ENCODE measurements at regions not wholly inside any gene's neighbourhood (a gene's known extent, or its start where the extent isn't known, plus 50 kb on each side); places are given as distances from the start of the nearest gene placed in this dataset.
"Not testable (repeated sequence)": the region's sequence is repeated elsewhere in the genome, so short reads cannot be mapped to it uniquely, and the experiment has no call there.

GRCh38 chr7:104956753-104957450, 57.1 kb upstream of the KMT2E start:
- Histone ChIP-seq H3K79me1 (ENCODE audit: low read length) (no peaks in the 10 kb centered on the region), H3K36me3 (ENCODE audit: control insufficient read depth in 1 of 2, insufficient read depth in 2 of 2, low read length in 2 of 2) (no peaks in the 10 kb centered on the region), H2AFZ (ENCODE audit: insufficient read depth, low read length, poor library complexity) (no peak overlapping the region), H3K79me2 (ENCODE audit: control insufficient read depth, insufficient read depth, low read length, poor library complexity) (no peaks in the 10 kb centered on the region), H3K4me2 (ENCODE audit: low read length) (no peak overlapping the region), H4K91ac (ENCODE audit: low read depth, low read length) (no peak overlapping the region), H2BK12ac (ENCODE audit: low read length) (no peak overlapping the region), H3K4ac (ENCODE audit: low read depth, low read length) (no peak overlapping the region), H3K18ac (ENCODE audit: low read length) (no peak overlapping the region), H2BK5ac (ENCODE audit: low read depth, low read length, poor library complexity) (no peak overlapping the region), H3K14ac (ENCODE audit: low read length) (no peak overlapping the region), H3K27ac (ENCODE audit: low read depth, low read length) (no peak overlapping the region), H3K9ac (ENCODE audit: low read length) (no peak overlapping the region), H2AK5ac (ENCODE audit: low read length) (no peak overlapping the region), H3K9me3 (ENCODE audit: insufficient read depth, low read depth, low read length) (no peaks in the 10 kb centered on the region), H2BK120ac (ENCODE audit: insufficient read depth, low read length, poor library complexity) (no peak overlapping the region), H3K27me3 (ENCODE audit: insufficient read depth, low read length) (no peaks in the 10 kb centered on the region), H3K4me3 (ENCODE audit: low read depth, low read length) (no peak overlapping the region), H4K12ac (ENCODE audit: low read depth, low read length) (no peak overlapping the region), H4K8ac (ENCODE audit: low read depth, low read length) (no peak overlapping the region), H3K4me1 (ENCODE audit: control insufficient read depth in 1 of 2, insufficient read depth in 2 of 2, low read length in 2 of 2) (no peaks in the 10 kb centered on the region), H3K23ac (ENCODE audit: low read length) (no peak overlapping the region)
- no CpG with 5 or more reads among the region's 4 CpGs for WGBS (ENCODE audit: extremely low coverage, insufficient coverage, insufficient read length)
- DNase-seq: no peak

GRCh38 chr7:104958371-104958865, 55.6 kb upstream of the KMT2E start:
- Histone ChIP-seq H3K23ac (ENCODE audit: low read length) (no peak overlapping the region), H3K27me3 (ENCODE audit: insufficient read depth, low read length) (no peaks in the 10 kb centered on the region), H4K8ac (ENCODE audit: low read depth, low read length) (no peak overlapping the region), H3K79me1 (ENCODE audit: low read length) (no peaks in the 10 kb centered on the region), H3K4me2 (ENCODE audit: low read length) (no peak overlapping the region), H3K14ac (ENCODE audit: low read length) (no peak overlapping the region), H4K91ac (ENCODE audit: low read depth, low read length) (no peak overlapping the region), H2BK5ac (ENCODE audit: low read depth, low read length, poor library complexity) (no peak overlapping the region), H3K79me2 (ENCODE audit: control insufficient read depth, insufficient read depth, low read length, poor library complexity) (no peaks in the 10 kb centered on the region), H3K4ac (ENCODE audit: low read depth, low read length) (no peak overlapping the region), H2BK120ac (ENCODE audit: insufficient read depth, low read length, poor library complexity) (no peak overlapping the region), H2BK12ac (ENCODE audit: low read length) (no peak overlapping the region), H2AK5ac (ENCODE audit: low read length) (no peak overlapping the region), H4K12ac (ENCODE audit: low read depth, low read length) (no peak overlapping the region), H3K4me1 (ENCODE audit: control insufficient read depth in 1 of 2, insufficient read depth in 2 of 2, low read length in 2 of 2) (no peaks in the 10 kb centered on the region), H3K27ac (ENCODE audit: low read depth, low read length) (no peak overlapping the region), H2AFZ (ENCODE audit: insufficient read depth, low read length, poor library complexity) (no peak overlapping the region), H3K18ac (ENCODE audit: low read length) (no peak overlapping the region), H3K36me3 (ENCODE audit: control insufficient read depth in 1 of 2, insufficient read depth in 2 of 2, low read length in 2 of 2) (no peaks in the 10 kb centered on the region), H3K9ac (ENCODE audit: low read length) (no peak overlapping the region), H3K4me3 (ENCODE audit: low read depth, low read length) (no peak overlapping the region), H3K9me3 (ENCODE audit: insufficient read depth, low read depth, low read length) (no peaks in the 10 kb centered on the region)
- DNase-seq: no peak
- WGBS (ENCODE audit: extremely low coverage, insufficient coverage, insufficient read length): no CpG with 5 or more reads among the region's 3 CpGs

GRCh38 chr7:104959483-104959882, 54.5 kb upstream of the KMT2E start:
- H2BK120ac ChIP-seq (ENCODE audit: insufficient read depth, low read length, poor library complexity); H3K9ac ChIP-seq (ENCODE audit: low read length); H3K27me3 ChIP-seq (ENCODE audit: insufficient read depth, low read length); H3K23ac ChIP-seq (ENCODE audit: low read length); H3K9me3 ChIP-seq (ENCODE audit: insufficient read depth, low read depth, low read length); H3K27ac ChIP-seq (ENCODE audit: low read depth, low read length); H3K36me3 ChIP-seq (ENCODE audit: control insufficient read depth in 1 of 2, insufficient read depth in 2 of 2, low read length in 2 of 2); H4K8ac ChIP-seq (ENCODE audit: low read depth, low read length); H4K12ac ChIP-seq (ENCODE audit: low read depth, low read length); H3K14ac ChIP-seq (ENCODE audit: low read length); H3K4me3 ChIP-seq (ENCODE audit: low read depth, low read length); DNase-seq; H2BK5ac ChIP-seq (ENCODE audit: low read depth, low read length, poor library complexity); H4K91ac ChIP-seq (ENCODE audit: low read depth, low read length); H2AK5ac ChIP-seq (ENCODE audit: low read length); H3K4me1 ChIP-seq (ENCODE audit: control insufficient read depth in 1 of 2, insufficient read depth in 2 of 2, low read length in 2 of 2); H3K79me2 ChIP-seq (ENCODE audit: control insufficient read depth, insufficient read depth, low read length, poor library complexity); H3K4me2 ChIP-seq (ENCODE audit: low read length); H3K18ac ChIP-seq (ENCODE audit: low read length); H3K4ac ChIP-seq (ENCODE audit: low read depth, low read length); H2AFZ ChIP-seq (ENCODE audit: insufficient read depth, low read length, poor library complexity); H3K79me1 ChIP-seq (ENCODE audit: low read length); H2BK12ac ChIP-seq (ENCODE audit: low read length): not testable (repeated sequence)
- WGBS (ENCODE audit: extremely low coverage, insufficient coverage, insufficient read length): no CpG with 5 or more reads among the region's 2 CpGs

- Histone ChIP-seq H4K12ac (ENCODE audit: low read depth, low read length) (no peak overlapping the region), H2BK120ac (ENCODE audit: insufficient read depth, low read length, poor library complexity) (no peak overlapping the region), H3K4me2 (ENCODE audit: low read length) (no peak overlapping the region), H3K27me3 (ENCODE audit: insufficient read depth, low read length) (no peaks in the 10 kb centered on the region), H2AK5ac (ENCODE audit: low read length) (no peak overlapping the region), H3K4me1 (ENCODE audit: control insufficient read depth in 1 of 2, insufficient read depth in 2 of 2, low read length in 2 of 2) (no peaks in the 10 kb centered on the region), H3K79me1 (ENCODE audit: low read length) (no peaks in the 10 kb centered on the region), H2AFZ (ENCODE audit: insufficient read depth, low read length, poor library complexity) (no peak overlapping the region), H3K79me2 (ENCODE audit: control insufficient read depth, insufficient read depth, low read length, poor library complexity) (no peaks in the 10 kb centered on the region), H4K91ac (ENCODE audit: low read depth, low read length) (no peak overlapping the region), H2BK12ac (ENCODE audit: low read length) (no peak overlapping the region), H3K9ac (ENCODE audit: low read length) (no peak overlapping the region), H3K27ac (ENCODE audit: low read depth, low read length) (no peak overlapping the region), H2BK5ac (ENCODE audit: low read depth, low read length, poor library complexity) (no peak overlapping the region), H3K14ac (ENCODE audit: low read length) (no peak overlapping the region), H3K23ac (ENCODE audit: low read length) (no peak overlapping the region), H3K36me3 (ENCODE audit: control insufficient read depth in 1 of 2, insufficient read depth in 2 of 2, low read length in 2 of 2) (no peaks in the 10 kb centered on the region), H3K4me3 (ENCODE audit: low read depth, low read length) (no peak overlapping the region), H3K4ac (ENCODE audit: low read depth, low read length) (no peak overlapping the region), H3K18ac (ENCODE audit: low read length) (no peak overlapping the region), H3K9me3 (ENCODE audit: insufficient read depth, low read depth, low read length) (peaks cover 1% of the 10 kb centered on the region), H4K8ac (ENCODE audit: low read depth, low read length) (no peak overlapping the region)
- DNase-seq: peak in 1 of 2 donors; percentile 37
- WGBS (ENCODE audit: extremely low coverage, insufficient coverage, insufficient read length): no CpG with 5 or more reads among the region's 2 CpGs
These were observed 53.1 kb upstream of the KMT2E start for GRCh38 chr7:104960741-104961448.

All from trophoblast cell (in vitro differentiated cells and primary cell).